ENCODE measurements at regions not wholly inside any gene's neighbourhood (a gene's known extent, or its start where the extent isn't known, plus 50 kb on each side); places are given as distances from the start of the nearest gene placed in this dataset.
"Not testable (repeated sequence)": the region's sequence is repeated elsewhere in the genome, so short reads cannot be mapped to it uniquely, and the experiment has no call there.

- TF ChIP-seq, protein P1, sequence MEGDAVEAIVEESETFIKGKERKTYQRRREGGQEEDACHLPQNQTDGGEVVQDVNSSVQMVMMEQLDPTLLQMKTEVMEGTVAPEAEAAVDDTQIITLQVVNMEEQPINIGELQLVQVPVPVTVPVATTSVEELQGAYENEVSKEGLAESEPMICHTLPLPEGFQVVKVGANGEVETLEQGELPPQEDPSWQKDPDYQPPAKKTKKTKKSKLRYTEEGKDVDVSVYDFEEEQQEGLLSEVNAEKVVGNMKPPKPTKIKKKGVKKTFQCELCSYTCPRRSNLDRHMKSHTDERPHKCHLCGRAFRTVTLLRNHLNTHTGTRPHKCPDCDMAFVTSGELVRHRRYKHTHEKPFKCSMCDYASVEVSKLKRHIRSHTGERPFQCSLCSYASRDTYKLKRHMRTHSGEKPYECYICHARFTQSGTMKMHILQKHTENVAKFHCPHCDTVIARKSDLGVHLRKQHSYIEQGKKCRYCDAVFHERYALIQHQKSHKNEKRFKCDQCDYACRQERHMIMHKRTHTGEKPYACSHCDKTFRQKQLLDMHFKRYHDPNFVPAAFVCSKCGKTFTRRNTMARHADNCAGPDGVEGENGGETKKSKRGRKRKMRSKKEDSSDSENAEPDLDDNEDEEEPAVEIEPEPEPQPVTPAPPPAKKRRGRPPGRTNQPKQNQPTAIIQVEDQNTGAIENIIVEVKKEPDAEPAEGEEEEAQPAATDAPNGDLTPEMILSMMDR (IDR thresholded peaks at IDR 0.05; ENCODE audit: low read depth, low read length): no peak
- no peaks in the 10 kb centered on the region for H3K9me3 ChIP-seq (ENCODE audit: severe bottlenecking)
- DNase-seq: no peak
- no peaks in the 10 kb centered on the region for H3K36me3 ChIP-seq
- H3K27me3 ChIP-seq (ENCODE audit: insufficient read depth, low read depth, severe bottlenecking): no peaks in the 10 kb centered on the region
- no peak overlapping the region for H3K27ac ChIP-seq
- H3K4me3 ChIP-seq (ENCODE audit: low read depth, low read length): no peak overlapping the region
These were observed 83.8 kb upstream of the DNAJC1 start for GRCh38 chr10:22087402-22087738.

DNA sequence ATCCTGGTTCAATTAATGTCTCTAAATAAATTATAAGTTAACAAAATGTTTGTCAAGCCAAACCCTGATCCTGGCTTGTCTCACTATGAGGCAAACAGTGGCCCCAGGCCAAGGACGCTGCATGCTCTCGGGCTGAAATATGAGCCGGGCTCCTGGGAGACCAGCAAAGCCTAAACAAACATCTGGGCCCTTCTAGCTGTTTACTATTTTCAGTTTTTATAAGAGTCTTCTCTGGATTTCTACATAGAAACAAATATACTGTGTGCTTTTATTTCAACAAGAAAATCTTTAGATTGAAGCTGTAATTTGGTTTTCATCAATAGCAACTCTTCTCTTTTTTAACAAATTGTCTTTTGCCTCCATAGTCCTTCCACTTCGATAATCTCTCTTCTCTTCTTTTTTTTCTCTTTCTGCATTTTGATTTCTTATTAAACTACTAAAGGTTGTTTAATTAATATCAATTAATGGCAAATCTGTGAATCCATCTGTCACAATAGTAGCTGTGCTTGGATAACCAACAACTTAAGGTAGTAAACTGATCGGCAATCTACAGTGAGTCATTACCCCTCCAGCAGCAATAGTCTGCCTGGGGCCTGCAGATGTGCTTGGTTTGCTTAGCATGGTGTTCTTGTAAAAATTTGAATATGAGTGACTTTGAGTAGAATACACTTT, 83.3 kb upstream of the DNAJC1 start:
- H3K9me3 ChIP-seq (ENCODE audit: severe bottlenecking): no peaks in the 10 kb centered on the region
- TF ChIP-seq, protein P1 (IDR thresholded peaks at IDR 0.05; ENCODE audit: low read depth, low read length): no peak
- no peaks in the 10 kb centered on the region for H3K27me3 ChIP-seq (ENCODE audit: insufficient read depth, low read depth, severe bottlenecking)
- H3K4me3 ChIP-seq (ENCODE audit: low read depth, low read length): no peak overlapping the region
- DNase-seq: no peak
- H3K36me3 ChIP-seq: no peaks in the 10 kb centered on the region
- no peak overlapping the region for H3K27ac ChIP-seq

- H3K27ac ChIP-seq; H3K36me3 ChIP-seq; H3K4me3 ChIP-seq (ENCODE audit: low read depth, low read length); DNase-seq; H3K27me3 ChIP-seq (ENCODE audit: insufficient read depth, low read depth, severe bottlenecking); H3K9me3 ChIP-seq (ENCODE audit: severe bottlenecking): not testable (repeated sequence)
These were observed 76.4 kb upstream of the DNAJC1 start for GRCh38 chr10:22079921-22080320.

GRCh38 chr10:22071332-22071731, 67.8 kb upstream of the DNAJC1 start:
- Histone ChIP-seq H3K27me3 (ENCODE audit: insufficient read depth, low read depth, severe bottlenecking) (no peaks in the 10 kb centered on the region), H3K27ac (no peak overlapping the region)
- TF ChIP-seq, protein P1 (IDR thresholded peaks at IDR 0.05; ENCODE audit: low read depth, low read length): no peak

DNA sequence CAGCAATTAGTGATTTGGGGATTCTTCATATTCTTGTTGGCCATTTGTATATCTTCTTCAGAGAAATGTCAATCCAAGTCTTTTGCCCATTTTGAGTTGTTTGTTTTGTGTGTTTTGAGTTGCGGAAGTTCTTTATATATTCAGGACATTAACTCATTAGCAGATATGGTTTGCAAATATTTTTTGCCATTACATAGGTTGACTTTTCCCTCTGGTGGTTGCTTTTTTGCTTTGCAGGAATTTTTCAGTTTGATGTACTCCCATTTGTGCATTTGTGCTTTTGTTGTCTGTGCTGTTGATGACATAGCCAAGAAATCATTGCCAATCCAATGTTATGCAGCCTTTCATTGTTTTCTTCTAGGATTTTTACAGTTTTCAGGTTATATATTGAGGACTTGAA, 63.6 kb upstream of the DNAJC1 start:
- H3K4me3 ChIP-seq (ENCODE audit: low read depth, low read length): no peak overlapping the region
- no peaks in the 10 kb centered on the region for H3K27me3 ChIP-seq (ENCODE audit: insufficient read depth, low read depth, severe bottlenecking)
- H3K9me3 ChIP-seq (ENCODE audit: severe bottlenecking): no peaks in the 10 kb centered on the region
- no peak overlapping the region for H3K27ac ChIP-seq
- TF ChIP-seq, protein P1 (IDR thresholded peaks at IDR 0.05; ENCODE audit: low read depth, low read length): no peak
- H3K36me3 ChIP-seq: no peaks in the 10 kb centered on the region
- DNase-seq: no peak

More at GRCh38 chr10:22071332-22071731, 67.8 kb upstream of the DNAJC1 start:
- Histone ChIP-seq H3K36me3 (no peaks in the 10 kb centered on the region), H3K4me3 (ENCODE audit: low read depth, low read length) (no peak overlapping the region), H3K9me3 (ENCODE audit: severe bottlenecking) (no peaks in the 10 kb centered on the region)
- DNase-seq: no peak

DNA sequence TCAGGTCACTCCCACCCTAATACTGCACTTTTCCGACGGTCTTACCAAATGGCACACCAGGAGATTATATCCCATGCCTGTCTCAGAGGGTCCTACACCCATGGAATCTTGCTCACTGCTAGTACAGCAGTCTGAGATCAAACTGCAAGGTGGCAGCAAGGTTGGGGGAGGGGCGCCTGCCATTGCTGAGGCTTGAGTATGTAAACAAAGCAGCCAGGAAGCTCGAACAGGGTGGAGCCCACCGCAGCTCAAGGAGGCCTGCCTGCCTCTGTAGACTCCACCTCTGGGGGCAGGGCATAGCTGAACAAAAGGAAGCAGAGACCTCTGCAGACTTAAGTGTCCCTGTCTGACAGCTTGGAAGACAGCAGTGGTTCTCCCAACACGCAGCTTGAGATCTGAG, 57.5 kb upstream of the DNAJC1 start:
- not testable (repeated sequence) for DNase-seq; H3K27me3 ChIP-seq (ENCODE audit: insufficient read depth, low read depth, severe bottlenecking); H3K36me3 ChIP-seq; H3K9me3 ChIP-seq (ENCODE audit: severe bottlenecking); H3K4me3 ChIP-seq (ENCODE audit: low read depth, low read length); H3K27ac ChIP-seq

DNA sequence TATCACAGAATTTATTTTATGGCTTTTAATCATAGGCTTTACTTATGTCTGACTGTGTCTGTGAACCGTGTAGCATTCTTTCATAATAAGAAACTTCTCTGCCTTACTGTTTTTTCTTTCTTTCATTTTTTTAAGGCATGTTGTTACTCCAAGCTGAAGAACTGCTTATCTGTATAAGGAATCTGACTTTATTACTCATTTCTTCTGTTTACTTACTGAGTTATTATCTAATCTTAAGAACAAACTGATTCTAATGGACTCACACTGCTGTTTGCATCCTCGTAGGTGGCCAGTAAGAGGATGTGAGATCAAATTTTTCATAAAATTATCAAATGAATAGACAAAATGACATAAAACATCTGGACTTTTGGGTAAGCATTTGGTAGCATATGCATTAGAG, 54.7 kb upstream of the DNAJC1 start:
- no peak overlapping the region for H3K27ac ChIP-seq
- TF ChIP-seq, protein P1 (IDR thresholded peaks at IDR 0.05; ENCODE audit: low read depth, low read length): no peak
- no peaks in the 10 kb centered on the region for H3K36me3 ChIP-seq
- H3K4me3 ChIP-seq (ENCODE audit: low read depth, low read length): no peak overlapping the region
- H3K9me3 ChIP-seq (ENCODE audit: severe bottlenecking): no peaks in the 10 kb centered on the region
- no peak for DNase-seq
- H3K27me3 ChIP-seq (ENCODE audit: insufficient read depth, low read depth, severe bottlenecking): no peaks in the 10 kb centered on the region
